Type B pancreatic cell (in vitro differentiated cells): ENCODE measurements at regions not wholly inside any gene's neighbourhood (a gene's known extent, or its start where the extent isn't known, plus 50 kb on each side); places are given as distances from the start of the nearest gene placed in this dataset.

Source experiments
- DNase-seq: peaks from one replicate; pipeline ENCODE4 v3.0.0; 2021; ENCODE audit warnings: mixed read lengths; ENCODE audit not compliant: unreplicated experiment; ENCODE audit errors: extremely low spot score
- H3K27ac Mint-ChIP-seq: 2 replicates; pipeline ENCODE4 v1.8.0; 2021; ENCODE audit warnings: mild to moderate bottlenecking, mixed read lengths
- H3K27me3 Mint-ChIP-seq: 2 replicates; pipeline ENCODE4 v1.8.0; 2021; ENCODE audit warnings: mixed read lengths
- H3K36me3 Mint-ChIP-seq: 2 replicates; pipeline ENCODE4 v1.8.0; 2021; ENCODE audit warnings: mixed read lengths
- H3K4me1 Mint-ChIP-seq: one replicate; pipeline ENCODE4 v1.8.0; 2021; ENCODE audit warnings: mixed read lengths; ENCODE audit not compliant: unreplicated experiment
- H3K4me3 Mint-ChIP-seq: 2 replicates; pipeline ENCODE4 v1.8.0; 2021; ENCODE audit warnings: mild to moderate bottlenecking, mixed read lengths
- H3K9me3 Mint-ChIP-seq: 2 replicates; pipeline ENCODE4 v1.8.0; 2021; ENCODE audit warnings: mixed read lengths
- TF ChIP-seq, protein P1 (sequence below): fragments of 200-600 bp; sonication (generic); conservative IDR thresholded peaks from 2 replicates; pipeline ENCODE4 v1.5.0; 2021; ENCODE audit warnings: antibody characterized with exemption, mild to moderate bottlenecking

DNA sequence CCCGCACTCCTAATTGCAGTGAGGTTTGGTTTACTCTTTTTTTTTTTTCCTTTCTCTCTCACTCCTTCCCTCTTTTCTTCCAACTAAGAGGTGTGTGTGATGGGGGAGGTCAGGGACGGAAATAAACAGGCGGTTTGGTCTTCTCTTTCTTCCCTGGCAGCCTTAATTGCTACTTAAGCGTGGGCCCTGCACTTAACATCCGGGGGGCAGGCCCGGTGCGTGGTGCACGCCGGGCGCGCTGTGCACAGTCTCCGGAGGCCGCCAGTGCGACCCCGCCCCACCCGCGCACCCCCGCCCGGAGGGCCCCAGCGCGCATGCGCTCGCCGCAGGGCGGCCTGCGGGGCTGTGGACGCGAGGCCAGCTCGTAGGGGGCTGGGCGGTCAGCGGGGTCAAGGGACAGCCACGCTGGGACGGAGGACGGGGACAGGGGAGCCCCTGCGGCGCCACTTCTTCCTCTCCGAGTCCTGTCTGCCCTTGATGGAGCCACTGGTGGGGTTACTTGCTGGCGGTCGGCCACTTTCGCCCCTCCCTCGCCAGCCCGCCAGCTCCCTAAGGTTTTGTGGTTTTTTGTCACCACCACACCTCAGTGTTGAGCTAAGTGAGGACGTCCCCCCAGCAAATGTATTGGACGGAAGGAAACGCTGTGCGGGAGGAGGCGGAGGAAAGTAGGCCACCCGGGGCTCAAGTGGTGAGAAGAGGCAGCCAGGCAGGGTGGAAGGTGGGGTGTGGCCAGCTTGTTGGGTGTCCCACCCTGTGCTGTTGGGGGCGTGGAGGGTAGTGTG, 120.9 kb downstream of the MRM1 start:
- H3K27me3 Mint-ChIP-seq = peaks cover 45% of the 10 kb centered on the region
- no peaks in the 10 kb centered on the region for H3K9me3 Mint-ChIP-seq
- no peak for DNase-seq
- TF ChIP-seq, protein P1, sequence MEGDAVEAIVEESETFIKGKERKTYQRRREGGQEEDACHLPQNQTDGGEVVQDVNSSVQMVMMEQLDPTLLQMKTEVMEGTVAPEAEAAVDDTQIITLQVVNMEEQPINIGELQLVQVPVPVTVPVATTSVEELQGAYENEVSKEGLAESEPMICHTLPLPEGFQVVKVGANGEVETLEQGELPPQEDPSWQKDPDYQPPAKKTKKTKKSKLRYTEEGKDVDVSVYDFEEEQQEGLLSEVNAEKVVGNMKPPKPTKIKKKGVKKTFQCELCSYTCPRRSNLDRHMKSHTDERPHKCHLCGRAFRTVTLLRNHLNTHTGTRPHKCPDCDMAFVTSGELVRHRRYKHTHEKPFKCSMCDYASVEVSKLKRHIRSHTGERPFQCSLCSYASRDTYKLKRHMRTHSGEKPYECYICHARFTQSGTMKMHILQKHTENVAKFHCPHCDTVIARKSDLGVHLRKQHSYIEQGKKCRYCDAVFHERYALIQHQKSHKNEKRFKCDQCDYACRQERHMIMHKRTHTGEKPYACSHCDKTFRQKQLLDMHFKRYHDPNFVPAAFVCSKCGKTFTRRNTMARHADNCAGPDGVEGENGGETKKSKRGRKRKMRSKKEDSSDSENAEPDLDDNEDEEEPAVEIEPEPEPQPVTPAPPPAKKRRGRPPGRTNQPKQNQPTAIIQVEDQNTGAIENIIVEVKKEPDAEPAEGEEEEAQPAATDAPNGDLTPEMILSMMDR = no peak
- H3K27ac Mint-ChIP-seq = peak overlapping the region; percentile 60
- H3K4me3 Mint-ChIP-seq = peak overlapping the region; percentile 79
- peaks cover 11% of the 10 kb centered on the region for H3K4me1 Mint-ChIP-seq
- no peaks in the 10 kb centered on the region for H3K36me3 Mint-ChIP-seq

DNA sequence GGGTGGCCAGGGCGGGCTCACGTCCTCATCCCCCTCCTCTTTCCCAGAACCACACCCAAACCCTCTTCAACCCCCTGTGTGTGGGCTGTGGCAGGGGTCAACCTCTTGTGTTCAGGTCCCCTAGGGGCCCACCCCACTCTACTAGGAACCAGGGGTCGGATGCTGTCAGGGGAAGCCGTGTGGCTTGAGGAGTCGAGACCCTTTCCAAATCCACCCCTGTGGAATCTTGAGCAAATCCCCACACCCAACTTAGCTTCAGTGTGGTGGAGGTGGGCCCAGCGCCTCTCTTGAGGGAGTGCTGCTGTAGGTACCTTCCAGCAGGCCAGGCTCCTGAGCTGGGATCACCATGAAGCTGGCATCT, 121.5 kb downstream of the MRM1 start:
- no peaks in the 10 kb centered on the region for H3K36me3 Mint-ChIP-seq
- no peaks in the 10 kb centered on the region for H3K9me3 Mint-ChIP-seq
- H3K4me1 Mint-ChIP-seq = peaks cover 13% of the 10 kb centered on the region
- TF ChIP-seq, protein P1 = no peak
- no peak overlapping the region for H3K27ac Mint-ChIP-seq
- peaks cover 51% of the 10 kb centered on the region for H3K27me3 Mint-ChIP-seq
- peak overlapping the region; percentile 27 for H3K4me3 Mint-ChIP-seq
- no peak for DNase-seq

DNA sequence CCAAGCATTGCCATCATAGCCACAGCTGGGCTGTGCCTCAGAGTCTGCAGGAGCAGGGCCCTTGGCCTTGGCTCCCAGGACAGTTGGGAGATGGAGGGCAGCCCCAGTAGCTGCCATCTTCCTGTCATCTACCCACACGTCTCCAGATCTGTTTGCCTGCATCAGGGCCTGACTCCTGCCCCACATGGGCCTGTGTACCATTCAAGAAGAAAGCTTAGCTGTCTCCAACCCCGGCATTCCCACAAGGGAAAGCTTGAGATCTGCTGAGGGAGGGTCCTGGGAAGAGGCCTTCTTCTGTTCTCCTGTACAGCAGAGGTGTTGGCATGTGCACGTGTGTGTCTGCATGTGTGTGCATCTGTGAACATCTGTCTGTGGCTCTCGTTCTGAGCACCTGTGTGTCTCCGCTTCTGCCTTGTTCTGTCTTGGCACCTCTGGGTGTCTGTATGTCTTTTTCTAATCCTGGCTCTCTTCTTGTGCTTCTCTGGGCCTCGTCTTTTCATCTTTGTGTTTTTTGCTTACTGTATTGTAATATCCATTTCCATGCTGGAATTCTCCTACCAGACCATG, 122.2 kb downstream of the MRM1 start:
- no peak overlapping the region for H3K27ac Mint-ChIP-seq
- TF ChIP-seq, protein P1 = no peak
- H3K36me3 Mint-ChIP-seq = no peaks in the 10 kb centered on the region
- H3K4me3 Mint-ChIP-seq = peak overlapping the region; percentile 27
- H3K9me3 Mint-ChIP-seq = no peaks in the 10 kb centered on the region
- DNase-seq = no peak
- peaks cover 52% of the 10 kb centered on the region for H3K27me3 Mint-ChIP-seq
- peaks cover 20% of the 10 kb centered on the region for H3K4me1 Mint-ChIP-seq

DNA sequence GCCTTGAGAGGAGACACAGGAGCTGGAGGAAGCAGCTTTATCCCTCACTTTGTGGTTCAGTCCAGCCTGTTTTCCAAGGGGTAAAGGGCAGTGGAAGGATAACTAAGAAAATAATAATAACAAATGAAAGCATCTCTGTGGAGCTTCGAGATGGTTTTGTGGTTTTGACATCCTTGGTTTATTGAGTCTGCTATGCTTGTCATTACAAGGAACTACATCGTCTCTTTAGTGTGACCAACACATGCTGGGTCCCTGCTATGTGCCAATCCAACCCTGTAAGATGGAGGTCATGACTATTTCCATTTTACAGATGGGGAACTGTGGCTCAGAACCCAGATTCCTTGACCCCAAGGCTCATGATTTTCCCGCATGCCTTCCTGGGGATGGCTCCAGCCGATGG, 124.8 kb downstream of the MRM1 start:
- Mint-ChIP-seq H3K4me3 (no peak overlapping the region), H3K27me3 (peaks cover 68% of the 10 kb centered on the region), H3K36me3 (no peaks in the 10 kb centered on the region), H3K9me3 (no peaks in the 10 kb centered on the region), H3K4me1 (peaks cover 21% of the 10 kb centered on the region), H3K27ac (no peak overlapping the region)
- TF ChIP-seq, protein P1 = no peak
- DNase-seq = no peak

DNA sequence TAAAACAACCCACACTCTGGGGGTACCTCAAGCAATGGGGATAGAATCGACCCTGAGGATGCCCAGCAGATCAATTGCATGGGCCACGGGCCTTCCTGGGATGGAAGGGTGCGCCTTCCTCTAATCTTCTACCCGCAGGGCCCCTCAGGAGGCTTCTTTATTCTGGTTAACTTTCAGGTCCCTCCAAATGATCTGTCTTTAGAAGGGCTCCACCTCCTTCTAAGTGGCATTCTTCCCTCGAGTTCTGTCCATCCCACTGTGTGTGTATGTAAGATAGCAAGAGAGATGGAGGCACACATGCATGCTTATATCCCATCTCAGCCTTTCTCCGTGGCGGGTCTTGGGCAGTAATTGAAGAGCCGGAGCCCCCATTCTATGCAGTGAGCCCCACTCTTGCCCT, 125.7 kb downstream of the MRM1 start:
- Mint-ChIP-seq H3K27ac (no peak overlapping the region), H3K9me3 (no peaks in the 10 kb centered on the region), H3K4me3 (no peak overlapping the region), H3K36me3 (no peaks in the 10 kb centered on the region), H3K27me3 (peaks cover 72% of the 10 kb centered on the region), H3K4me1 (peaks cover 13% of the 10 kb centered on the region)
- DNase-seq = no peak
- TF ChIP-seq, protein P1 = no peak
